Kidney (tissue), 13 donors: ENCODE measurements at regions not wholly inside any gene's neighbourhood (a gene's known extent, or its start where the extent isn't known, plus 50 kb on each side); places are given as distances from the start of the nearest gene placed in this dataset.

Experiments
- DNase-seq, 5 donors: peaks; one replicate each; pipeline ENCODE4 v3.0.0-alpha.2; 2013 to 2020
- FAIRE-seq: peaks from 2 replicates; lab custom pipeline; 2012; peaks lifted over from hg19 to GRCh38; lab: Jason Lieb, UNC
- H3K27ac ChIP-seq, 2 donors: one replicate each; pipeline ENCODE4 v1.7.0; 2013; ENCODE audit warnings: low read depth in 2 of 2, low read length in 2 of 2, inconsistent platforms in 1 of 2
- H3K27me3 ChIP-seq: one replicate; pipeline ENCODE4 v1.7.1; 2013; ENCODE audit warnings: low read length, inconsistent platforms; ENCODE audit not compliant: control insufficient read depth, insufficient read depth
- H3K36me3 ChIP-seq, 3 donors: one replicate each; pipeline versions ENCODE4 v1.7.0 to v1.7.1; 2013; ENCODE audit warnings: low read length in 3 of 3, control low read depth in 1 of 3, inconsistent platforms in 1 of 3; ENCODE audit not compliant: insufficient read depth in 3 of 3, control insufficient read depth in 2 of 3
- H3K4me1 ChIP-seq, 3 donors: one replicate each; pipeline versions ENCODE4 v1.7.0 to v1.7.1; 2013; ENCODE audit warnings: low read length in 3 of 3, inconsistent platforms in 1 of 3, low read depth in 1 of 3; ENCODE audit not compliant: control insufficient read depth in 2 of 3, insufficient read depth in 2 of 3
- H3K4me3 ChIP-seq, 3 donors: one replicate each; pipeline versions ENCODE4 v1.7.0 to v1.8.1; 2013; ENCODE audit warnings: low read length in 3 of 3, control low read depth in 1 of 3, inconsistent platforms in 1 of 3
- H3K9ac ChIP-seq, 3 donors: one replicate each; pipeline versions ENCODE4 v1.7.0 to v1.7.1; 2013; ENCODE audit warnings: low read length in 3 of 3, control low read depth in 1 of 3, inconsistent platforms in 1 of 3
- H3K9me3 ChIP-seq, 3 donors: one replicate each; pipeline versions ENCODE4 v1.7.0 to v1.7.1; 2013; ENCODE audit warnings: low read length in 3 of 3, control low read depth in 1 of 3, inconsistent platforms in 1 of 3; ENCODE audit not compliant: control insufficient read depth in 2 of 3, insufficient read depth in 1 of 3
- intact Hi-C: fragments of 100-400 bp; cut with DNase I; formaldehyde crosslinking; loops from one replicate; pipeline ENCODE4 v1.11.1; 2022
- TF ChIP-seq, protein P1 (sequence below): IDR thresholded peaks from 3 replicates; pipeline ENCODE4 v1.5.1; 2012; ENCODE audit warnings: mild to moderate bottlenecking, moderate library complexity, borderline replicate concordance; ENCODE audit not compliant: insufficient read depth; ENCODE audit errors: extremely low read depth
- donor health status: control.
- donor health status: control.
- donor health status: control.
- donor health status: control.
- donor health status: control.
- donor health status: DM: yes; HTN: yes; CAD: no.
- donor health status: Normal renal cell carcinoma (clear cell type).

DNA sequence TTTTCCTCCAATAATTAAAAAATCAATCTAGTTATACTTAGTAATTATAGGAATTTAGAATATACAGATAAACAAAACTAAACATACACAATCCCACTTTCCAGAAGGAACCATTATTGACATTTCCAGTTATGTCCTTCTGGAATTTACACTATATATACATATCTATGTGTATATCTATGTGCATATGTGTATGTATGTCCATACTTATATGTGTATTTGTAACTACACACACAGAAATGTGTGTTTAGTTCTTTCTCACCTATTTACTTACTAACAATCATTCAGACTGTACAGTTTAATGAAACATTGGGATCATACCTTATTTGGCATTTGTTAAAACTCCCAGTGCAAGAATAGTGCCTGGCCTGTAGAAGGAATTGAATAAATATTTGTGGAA lies 126.4 kb downstream of the FHIP1A start:
- H3K27ac ChIP-seq, result no peak overlapping the region
- no peak overlapping the region for H3K4me3 ChIP-seq
- H3K36me3 ChIP-seq, result no peaks in the 10 kb centered on the region
- H3K27me3 ChIP-seq, result no peaks in the 10 kb centered on the region
- DNase-seq (no peak), FAIRE-seq (no peak)
- TF ChIP-seq, protein P1, sequence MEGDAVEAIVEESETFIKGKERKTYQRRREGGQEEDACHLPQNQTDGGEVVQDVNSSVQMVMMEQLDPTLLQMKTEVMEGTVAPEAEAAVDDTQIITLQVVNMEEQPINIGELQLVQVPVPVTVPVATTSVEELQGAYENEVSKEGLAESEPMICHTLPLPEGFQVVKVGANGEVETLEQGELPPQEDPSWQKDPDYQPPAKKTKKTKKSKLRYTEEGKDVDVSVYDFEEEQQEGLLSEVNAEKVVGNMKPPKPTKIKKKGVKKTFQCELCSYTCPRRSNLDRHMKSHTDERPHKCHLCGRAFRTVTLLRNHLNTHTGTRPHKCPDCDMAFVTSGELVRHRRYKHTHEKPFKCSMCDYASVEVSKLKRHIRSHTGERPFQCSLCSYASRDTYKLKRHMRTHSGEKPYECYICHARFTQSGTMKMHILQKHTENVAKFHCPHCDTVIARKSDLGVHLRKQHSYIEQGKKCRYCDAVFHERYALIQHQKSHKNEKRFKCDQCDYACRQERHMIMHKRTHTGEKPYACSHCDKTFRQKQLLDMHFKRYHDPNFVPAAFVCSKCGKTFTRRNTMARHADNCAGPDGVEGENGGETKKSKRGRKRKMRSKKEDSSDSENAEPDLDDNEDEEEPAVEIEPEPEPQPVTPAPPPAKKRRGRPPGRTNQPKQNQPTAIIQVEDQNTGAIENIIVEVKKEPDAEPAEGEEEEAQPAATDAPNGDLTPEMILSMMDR, result no peak
- intact Hi-C loops, result no loop called here
- H3K4me1 ChIP-seq, result no peaks in the 10 kb centered on the region
- no peaks in the 10 kb centered on the region for H3K9me3 ChIP-seq
- H3K9ac ChIP-seq, result no peak overlapping the region

DNA sequence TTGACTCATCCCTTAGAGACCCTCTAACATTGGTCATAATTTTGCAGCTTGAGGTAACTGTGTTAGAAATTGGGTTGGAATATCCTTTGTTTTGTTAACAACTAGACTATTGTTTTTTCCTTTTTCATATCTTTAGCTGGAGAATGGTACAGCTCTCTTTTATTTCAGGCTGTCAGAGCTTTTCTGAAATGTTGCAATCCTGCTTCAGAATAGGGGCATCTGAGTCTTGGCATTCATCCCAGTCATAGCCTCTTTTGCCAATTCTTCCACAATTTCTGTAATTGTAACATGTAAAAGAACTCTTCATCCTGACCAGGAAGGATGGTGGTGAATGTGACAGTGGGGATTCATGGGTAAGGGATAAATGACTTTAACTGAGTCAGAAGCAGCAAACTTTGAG lies 128.7 kb downstream of the FHIP1A start:
- H3K27ac ChIP-seq, result no peak overlapping the region
- H3K9me3 ChIP-seq, result no peaks in the 10 kb centered on the region
- intact Hi-C loops, result no loop called here
- no peaks in the 10 kb centered on the region for H3K36me3 ChIP-seq
- DNase-seq (no peak), FAIRE-seq (no peak)
- peaks cover 0 to 10% (median 2%) of the 10 kb centered on the region in 3 donors for H3K4me1 ChIP-seq
- no peak overlapping the region for H3K9ac ChIP-seq
- no peaks in the 10 kb centered on the region for H3K27me3 ChIP-seq
- no peak overlapping the region for H3K4me3 ChIP-seq
- TF ChIP-seq, protein P1, result no peak

DNA sequence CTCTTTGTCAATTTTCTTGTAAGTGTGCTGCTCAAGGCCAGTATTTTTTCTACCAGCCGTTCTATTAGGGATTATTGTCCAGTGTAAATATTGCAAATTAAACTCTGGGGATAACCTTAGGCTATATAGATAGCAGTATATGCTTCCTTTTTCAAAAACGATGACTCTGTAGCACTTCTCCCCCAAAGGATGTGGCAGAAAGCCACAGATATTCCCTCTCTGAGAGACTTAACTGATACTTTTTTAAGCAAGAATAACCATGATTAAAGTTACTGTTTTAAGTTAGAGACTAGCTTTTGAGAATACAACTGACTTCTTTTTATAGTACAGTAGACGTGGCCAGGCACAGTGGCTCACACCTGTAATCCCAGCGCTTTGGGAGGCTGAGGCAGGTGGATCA lies 130.0 kb downstream of the FHIP1A start:
- no peak for DNase-seq
- no peak overlapping the region for H3K27ac ChIP-seq
- no peak for FAIRE-seq
- no peak overlapping the region for H3K4me3 ChIP-seq
- no peaks in the 10 kb centered on the region for H3K9me3 ChIP-seq
- no peaks in the 10 kb centered on the region for H3K27me3 ChIP-seq
- TF ChIP-seq, protein P1, result no peak
- peaks cover 0 to 10% (median 2%) of the 10 kb centered on the region in 3 donors for H3K4me1 ChIP-seq
- H3K36me3 ChIP-seq, result no peaks in the 10 kb centered on the region
- no peak overlapping the region for H3K9ac ChIP-seq
- intact Hi-C loops, result no loop called here

DNA sequence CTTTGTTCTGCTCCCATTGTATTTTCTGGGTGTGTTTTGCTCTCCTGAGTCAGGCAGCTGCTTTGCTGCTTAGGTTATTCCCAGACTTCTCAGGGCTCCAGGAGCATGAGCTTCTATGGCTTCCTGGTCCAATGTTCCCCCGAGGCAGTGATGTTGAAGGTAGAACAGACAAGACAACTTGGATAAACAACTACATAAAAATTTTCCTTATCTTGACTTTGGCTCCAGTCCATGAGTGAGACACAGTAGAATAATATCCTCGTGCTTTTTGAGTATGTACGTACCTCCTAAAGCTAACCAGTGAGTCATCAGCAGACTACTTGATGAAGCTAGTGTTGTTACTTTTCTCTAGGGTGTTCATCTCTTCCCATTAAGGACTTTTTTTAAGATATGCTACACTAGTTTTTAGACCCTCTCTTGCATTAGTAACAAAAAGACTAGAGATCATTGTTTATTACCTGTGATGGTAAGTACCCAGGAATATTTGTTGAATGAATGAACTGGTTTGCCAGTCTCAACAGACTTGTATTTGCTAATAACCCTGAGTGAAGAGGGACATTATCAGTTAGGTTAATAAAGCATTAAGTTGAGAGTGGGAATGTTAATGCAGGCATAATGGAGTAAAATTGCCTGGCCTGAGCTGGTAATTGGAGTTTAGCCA lies 131.9 kb downstream of the FHIP1A start:
- peaks cover 0 to 10% (median 2%) of the 10 kb centered on the region in 3 donors for H3K4me1 ChIP-seq
- TF ChIP-seq, protein P1, result no peak
- no peak for DNase-seq
- no peaks in the 10 kb centered on the region for H3K9me3 ChIP-seq
- no peaks in the 10 kb centered on the region for H3K36me3 ChIP-seq
- no peaks in the 10 kb centered on the region for H3K27me3 ChIP-seq
- no peak overlapping the region for H3K4me3 ChIP-seq
- H3K27ac ChIP-seq, result no peak overlapping the region
- intact Hi-C loops, result no loop called here
- H3K9ac ChIP-seq, result no peak overlapping the region
- no peak for FAIRE-seq
